HG02943 (cell line): ENCODE measurements at regions not wholly inside any gene's neighbourhood (a gene's known extent, or its start where the extent isn't known, plus 50 kb on each side); places are given as distances from the start of the nearest gene placed in this dataset.
"Not testable (repeated sequence)": the region's sequence is repeated elsewhere in the genome, so short reads cannot be mapped to it uniquely, and the experiment has no call there.

Experiments
- ATAC-seq: cut with Tn5 transposase; IDR thresholded peaks from one replicate; pipeline ENCODE4 v1.9.1; 2021; ENCODE audit warnings: mild to moderate bottlenecking, low read depth, moderate library complexity; ENCODE audit not compliant: unreplicated experiment

- ATAC-seq = no peak
These were observed 206.1 kb downstream of the YTHDC2 start for GRCh38 chr5:113719549-113719948.

GRCh38 chr5:113721171-113721570 is 207.7 kb downstream of the YTHDC2 start:
- ATAC-seq = no peak

- ATAC-seq = no peak
These were observed 209.5 kb downstream of the YTHDC2 start for GRCh38 chr5:113723021-113723420.

GRCh38 chr5:113735751-113736150 is 222.3 kb downstream of the YTHDC2 start:
- ATAC-seq = no peak

GRCh38 chr5:113742176-113742575 is 228.7 kb downstream of the YTHDC2 start:
- ATAC-seq = no peak

- no peak for ATAC-seq
These were observed 229.1 kb downstream of the YTHDC2 start for GRCh38 chr5:113742639-113743038.

GRCh38 chr5:113748403-113748802 is 234.9 kb downstream of the YTHDC2 start:
- no peak for ATAC-seq

GRCh38 chr5:113749334-113749733 is 235.8 kb downstream of the YTHDC2 start:
- ATAC-seq = no peak

- ATAC-seq = not testable (repeated sequence)
These were observed 239.7 kb downstream of the YTHDC2 start for GRCh38 chr5:113753182-113753581.

GRCh38 chr5:113755516-113755915 is 242.0 kb downstream of the YTHDC2 start:
- ATAC-seq = no peak

- no peak for ATAC-seq
These were observed 244.0 kb downstream of the YTHDC2 start for GRCh38 chr5:113757508-113757907.

- no peak for ATAC-seq
These were observed 246.0 kb downstream of the YTHDC2 start for GRCh38 chr5:113759505-113759904.

- no peak for ATAC-seq
These were observed 247.0 kb downstream of the YTHDC2 start for GRCh38 chr5:113760486-113760885.

GRCh38 chr5:113761594-113761993 is 248.1 kb downstream of the YTHDC2 start:
- no peak for ATAC-seq

GRCh38 chr5:113764382-113764781 is 250.9 kb downstream of the YTHDC2 start:
- ATAC-seq = no peak

GRCh38 chr5:113766827-113767226 is 253.3 kb downstream of the YTHDC2 start:
- not testable (repeated sequence) for ATAC-seq

- no peak for ATAC-seq
These were observed 257.2 kb downstream of the YTHDC2 start for GRCh38 chr5:113770648-113771047.

GRCh38 chr5:113771483-113771882 is 258.0 kb downstream of the YTHDC2 start:
- no peak for ATAC-seq

GRCh38 chr5:113776168-113776567 is 262.7 kb downstream of the YTHDC2 start:
- ATAC-seq = no peak

- ATAC-seq = no peak
These were observed 263.5 kb downstream of the YTHDC2 start for GRCh38 chr5:113776832-113777525.

- no peak for ATAC-seq
These were observed 264.7 kb downstream of the YTHDC2 start for GRCh38 chr5:113778147-113778546.

GRCh38 chr5:113788141-113788655 is 274.7 kb downstream of the YTHDC2 start:
- no peak for ATAC-seq
